IPS-15b (cell line): ENCODE measurements at regions not wholly inside any gene's neighbourhood (a gene's known extent, or its start where the extent isn't known, plus 50 kb on each side); places are given as distances from the start of the nearest gene placed in this dataset.
"Not testable (repeated sequence)": the region's sequence is repeated elsewhere in the genome, so short reads cannot be mapped to it uniquely, and the experiment has no call there.

ENCODE experiments used
- H3K27me3 ChIP-seq: one replicate; pipeline ENCODE4 v1.6.1; 2013; ENCODE audit warnings: low read length; ENCODE audit not compliant: control insufficient read depth, insufficient read depth
- H3K36me3 ChIP-seq: one replicate; pipeline ENCODE4 v1.6.1; 2013; ENCODE audit warnings: low read length; ENCODE audit not compliant: control insufficient read depth, insufficient read depth
- H3K4me1 ChIP-seq: one replicate; pipeline ENCODE4 v1.6.1; 2013; ENCODE audit warnings: mild to moderate bottlenecking, low read length; ENCODE audit not compliant: control insufficient read depth, insufficient read depth
- H3K4me3 ChIP-seq: one replicate; pipeline ENCODE4 v1.5.1; 2013; ENCODE audit warnings: low read depth, low read length
- H3K9ac ChIP-seq: one replicate; pipeline ENCODE4 v1.6.1; 2013; ENCODE audit warnings: low read depth, mild to moderate bottlenecking, low read length
- H3K9me3 ChIP-seq: one replicate; pipeline ENCODE4 v1.6.1; 2013; ENCODE audit warnings: mild to moderate bottlenecking, low read length; ENCODE audit not compliant: control insufficient read depth, insufficient read depth

- no peaks in the 10 kb centered on the region for H3K4me1 ChIP-seq
- no peaks in the 10 kb centered on the region for H3K9me3 ChIP-seq
- no peak overlapping the region for H3K4me3 ChIP-seq
- H3K27me3 ChIP-seq, result no peaks in the 10 kb centered on the region
- H3K36me3 ChIP-seq, result no peaks in the 10 kb centered on the region
- no peak overlapping the region for H3K9ac ChIP-seq
Observed at GRCh38 chr20:48489046-48489463, 338.7 kb downstream of the PREX1 start.

GRCh38 chr20:48488334-48489034 lies 339.3 kb downstream of the PREX1 start:
- H3K4me1 ChIP-seq, H3K9me3 ChIP-seq, H3K27me3 ChIP-seq, H3K4me3 ChIP-seq, H3K36me3 ChIP-seq, H3K9ac ChIP-seq: not testable (repeated sequence)

- H3K36me3 ChIP-seq, result no peaks in the 10 kb centered on the region
- no peak overlapping the region for H3K4me3 ChIP-seq
- no peak overlapping the region for H3K9ac ChIP-seq
- H3K27me3 ChIP-seq, result no peaks in the 10 kb centered on the region
- no peaks in the 10 kb centered on the region for H3K9me3 ChIP-seq
- no peaks in the 10 kb centered on the region for H3K4me1 ChIP-seq
Observed at GRCh38 chr20:48486065-48486464, 341.7 kb downstream of the PREX1 start.

DNA sequence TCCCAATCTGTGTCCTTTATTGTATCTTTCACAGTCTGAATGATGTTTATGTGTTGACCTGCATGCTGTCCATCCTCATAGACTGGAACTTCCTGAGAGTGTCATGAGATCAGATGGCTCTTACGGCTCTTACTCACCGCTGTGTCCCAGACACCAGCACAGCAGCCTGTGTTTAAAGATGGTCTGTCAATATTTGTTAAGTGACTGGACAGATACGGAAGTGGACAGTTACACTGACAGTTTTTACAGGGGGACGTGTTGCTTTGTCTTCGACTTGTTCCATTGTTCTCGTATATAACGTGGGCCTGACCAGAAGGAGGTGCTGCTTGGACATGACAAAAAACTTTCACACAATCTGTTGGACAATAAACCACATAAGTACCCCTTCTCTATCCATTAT lies 342.6 kb downstream of the PREX1 start:
- H3K36me3 ChIP-seq, H3K27me3 ChIP-seq, H3K9me3 ChIP-seq, H3K4me3 ChIP-seq, H3K4me1 ChIP-seq, H3K9ac ChIP-seq: not testable (repeated sequence)

- Histone ChIP-seq H3K4me3 (no peak overlapping the region), H3K27me3 (no peaks in the 10 kb centered on the region), H3K4me1 (no peaks in the 10 kb centered on the region), H3K9ac (no peak overlapping the region), H3K9me3 (no peaks in the 10 kb centered on the region), H3K36me3 (no peaks in the 10 kb centered on the region)
Observed at GRCh38 chr20:48483334-48484066, 344.3 kb downstream of the PREX1 start.

GRCh38 chr20:48482790-48483189 lies 345.0 kb downstream of the PREX1 start:
- Histone ChIP-seq H3K9me3 (no peaks in the 10 kb centered on the region), H3K4me1 (no peaks in the 10 kb centered on the region), H3K9ac (no peak overlapping the region), H3K36me3 (no peaks in the 10 kb centered on the region), H3K4me3 (no peak overlapping the region), H3K27me3 (no peaks in the 10 kb centered on the region)

DNA sequence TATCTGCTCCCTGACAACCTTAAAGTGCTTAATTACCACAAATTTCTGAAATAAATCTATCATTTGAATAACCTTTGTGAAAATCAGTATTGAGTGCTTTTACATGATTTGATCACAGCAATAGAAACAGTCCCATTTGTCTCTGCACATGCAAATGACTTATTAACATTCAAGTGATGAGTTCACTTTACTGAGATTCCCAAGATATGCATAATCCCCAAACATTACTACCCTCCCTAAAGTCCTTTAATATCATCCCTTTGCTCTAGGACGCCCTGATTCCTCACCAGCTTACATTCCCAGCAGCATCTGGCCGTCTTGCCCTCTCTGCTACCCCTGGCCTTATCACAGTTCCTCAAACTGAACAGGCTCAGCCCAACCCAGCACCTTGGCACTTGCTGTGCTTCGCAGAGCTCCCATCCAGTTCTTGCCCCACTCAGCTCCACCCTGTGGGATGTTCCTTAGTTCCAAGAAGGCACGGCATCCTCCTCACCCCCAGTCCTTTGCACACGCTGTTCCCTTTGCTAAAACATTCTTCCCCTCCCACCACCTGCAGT lies 347.5 kb downstream of the PREX1 start:
- Histone ChIP-seq H3K36me3 (no peaks in the 10 kb centered on the region), H3K4me1 (no peaks in the 10 kb centered on the region), H3K4me3 (no peak overlapping the region), H3K9ac (no peak overlapping the region), H3K9me3 (no peaks in the 10 kb centered on the region), H3K27me3 (no peaks in the 10 kb centered on the region)

DNA sequence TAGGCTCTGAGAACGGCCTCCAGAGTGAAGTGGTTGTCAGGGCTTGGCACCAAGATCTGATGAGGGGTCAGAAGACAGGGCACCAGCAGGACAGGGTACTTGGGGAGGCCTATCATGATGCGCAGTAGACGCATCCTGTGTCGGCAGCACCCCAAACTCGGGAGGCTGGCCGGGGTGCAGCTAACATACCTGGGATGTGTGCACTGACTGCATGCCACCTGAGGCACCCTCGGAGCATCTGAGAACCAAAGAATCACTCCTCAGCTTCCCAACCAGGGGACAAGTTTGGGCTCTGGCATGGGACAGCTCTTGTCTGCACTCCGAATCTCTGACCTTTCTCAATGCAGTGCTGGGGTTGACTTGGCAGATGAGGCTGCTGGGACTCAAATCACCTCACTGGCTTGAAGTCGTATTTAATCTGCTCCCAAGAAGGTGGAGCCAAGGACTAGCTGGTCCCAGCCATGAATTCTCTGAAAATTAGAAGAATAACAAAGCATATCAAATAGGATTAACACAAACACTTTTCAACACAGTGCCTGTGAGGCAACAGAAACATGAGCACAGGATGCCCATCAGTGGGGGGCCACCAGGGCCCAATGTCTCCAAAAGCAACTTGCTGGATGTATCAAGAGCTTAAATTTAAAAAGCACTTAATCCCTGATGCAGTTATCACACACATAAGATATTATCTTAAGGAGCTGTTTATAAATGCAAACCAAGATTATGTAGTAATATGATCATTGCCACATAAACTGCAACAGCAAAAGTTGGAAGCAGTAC lies 348.8 kb downstream of the PREX1 start:
- Histone ChIP-seq H3K4me1 (no peaks in the 10 kb centered on the region), H3K27me3 (no peaks in the 10 kb centered on the region), H3K9ac (no peak overlapping the region), H3K4me3 (no peak overlapping the region), H3K9me3 (no peaks in the 10 kb centered on the region), H3K36me3 (no peaks in the 10 kb centered on the region)

DNA sequence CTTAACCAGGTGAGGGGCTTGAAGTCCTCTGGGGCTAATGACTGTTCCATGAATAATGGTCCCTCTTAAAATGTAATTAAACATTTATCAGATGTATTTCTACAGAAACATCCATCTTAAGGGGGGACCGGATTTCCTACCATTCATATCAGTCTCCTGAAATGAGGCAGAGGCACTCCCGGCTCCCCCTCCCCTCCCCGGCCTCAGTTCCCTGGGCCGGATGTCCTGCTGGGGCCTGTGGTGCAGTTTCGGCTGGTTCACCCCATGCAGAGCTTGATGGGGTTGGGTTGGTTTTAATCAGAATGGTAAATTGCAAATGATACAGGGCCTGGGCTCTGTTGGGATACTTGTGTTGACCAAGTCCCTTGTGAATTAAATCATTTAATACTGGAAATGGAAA lies 349.4 kb downstream of the PREX1 start:
- no peaks in the 10 kb centered on the region for H3K27me3 ChIP-seq
- no peaks in the 10 kb centered on the region for H3K4me1 ChIP-seq
- H3K9ac ChIP-seq, result no peak overlapping the region
- H3K36me3 ChIP-seq, result no peaks in the 10 kb centered on the region
- H3K4me3 ChIP-seq, result no peak overlapping the region
- no peaks in the 10 kb centered on the region for H3K9me3 ChIP-seq

- Histone ChIP-seq H3K4me1 (no peaks in the 10 kb centered on the region), H3K9me3 (no peaks in the 10 kb centered on the region), H3K27me3 (no peaks in the 10 kb centered on the region), H3K4me3 (no peak overlapping the region), H3K36me3 (no peaks in the 10 kb centered on the region), H3K9ac (no peak overlapping the region)
Observed at GRCh38 chr20:48476854-48477253, 350.9 kb downstream of the PREX1 start.

DNA sequence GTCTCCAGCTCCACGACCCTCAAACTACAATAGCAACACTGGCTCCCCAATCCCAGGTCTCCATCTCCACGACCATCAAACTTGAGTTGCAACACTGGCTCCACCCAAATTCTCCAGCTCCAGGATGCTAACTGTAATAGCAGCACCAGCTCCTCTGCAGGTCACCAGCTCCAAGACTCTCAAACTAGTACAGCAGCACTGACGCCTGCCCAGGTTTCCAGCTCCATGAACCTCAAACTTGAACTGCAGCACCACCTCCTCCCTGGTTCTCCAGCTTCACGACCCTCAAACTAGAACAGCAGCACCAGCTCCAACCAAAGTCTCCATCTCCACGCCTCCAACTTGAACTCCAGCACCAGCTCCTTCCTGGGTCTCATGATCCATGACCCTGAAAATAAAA lies 353.8 kb downstream of the PREX1 start:
- no peak overlapping the region for H3K9ac ChIP-seq
- no peaks in the 10 kb centered on the region for H3K27me3 ChIP-seq

More for the DNA sequence above, 353.8 kb downstream of the PREX1 start:
- no peaks in the 10 kb centered on the region for H3K9me3 ChIP-seq
- H3K4me3 ChIP-seq, result no peak overlapping the region
- no peaks in the 10 kb centered on the region for H3K36me3 ChIP-seq
- no peaks in the 10 kb centered on the region for H3K4me1 ChIP-seq
